Esophagus (tissue), 2 donors: ENCODE measurements at regions not wholly inside any gene's neighbourhood (a gene's known extent, or its start where the extent isn't known, plus 50 kb on each side); places are given as distances from the start of the nearest gene placed in this dataset.
"Not testable (repeated sequence)": the region's sequence is repeated elsewhere in the genome, so short reads cannot be mapped to it uniquely, and the experiment has no call there.

Experiments
- H3K27ac ChIP-seq, 2 donors: one replicate each; pipeline ENCODE4 v1.5.1; 2013; ENCODE audit warnings: low read depth in 2 of 2, mild to moderate bottlenecking in 2 of 2, inconsistent platforms in 1 of 2, low read length in 1 of 2, moderate library complexity in 1 of 2
- H3K27me3 ChIP-seq, 2 donors: one replicate each; pipeline ENCODE4 v1.6.1; 2013; ENCODE audit warnings: low read length in 2 of 2, control low read depth in 1 of 2, mild to moderate bottlenecking in 1 of 2; ENCODE audit not compliant: insufficient read depth in 2 of 2, control insufficient read depth in 1 of 2
- H3K36me3 ChIP-seq, 2 donors: one replicate each; pipeline ENCODE4 v1.6.1; 2013; ENCODE audit warnings: low read length in 1 of 2; ENCODE audit not compliant: control insufficient read depth in 2 of 2, insufficient read depth in 2 of 2
- H3K4me1 ChIP-seq, 2 donors: one replicate each; pipeline ENCODE4 v1.6.1; 2013; ENCODE audit warnings: low read length in 1 of 2; ENCODE audit not compliant: control insufficient read depth in 2 of 2, insufficient read depth in 2 of 2
- H3K4me3 ChIP-seq, 2 donors: one replicate each; pipeline ENCODE4 v1.5.1; 2013; ENCODE audit warnings: low read length in 2 of 2, mild to moderate bottlenecking in 2 of 2, low read depth in 1 of 2, moderate library complexity in 1 of 2
- H3K9me3 ChIP-seq, 2 donors: one replicate each; pipeline ENCODE4 v1.6.1; 2013; ENCODE audit warnings: mild to moderate bottlenecking in 2 of 2, low read depth in 1 of 2, low read length in 1 of 2, moderate library complexity in 1 of 2; ENCODE audit not compliant: control insufficient read depth in 2 of 2, insufficient read depth in 1 of 2
- WGBS, 2 donors: extraction: QIAGEN DNeasy Blood & Tissue Kit; methylation state at CpG; one replicate each; pipeline ENCODE4 v1.1.7; 2013; 5-methylcytosine and 5-hydroxymethylcytosine counted together
- donor health status: healthy with polysubstance abuse.
- donor health status: Bipolar disorder and iron deficiency.

- no peak overlapping the region for H3K27ac ChIP-seq
Observed at GRCh38 chr12:13546231-13546630, 349.7 kb downstream of the EMP1 start.

GRCh38 chr12:13539051-13539450, 342.5 kb downstream of the EMP1 start:
- Histone ChIP-seq H3K36me3 (no peaks in the 10 kb centered on the region), H3K4me3 (no peak overlapping the region), H3K4me1 (no peaks in the 10 kb centered on the region), H3K9me3 (no peaks in the 10 kb centered on the region), H3K27me3 (no peaks in the 10 kb centered on the region), H3K27ac (no peak overlapping the region)

More at GRCh38 chr12:13546231-13546630, 349.7 kb downstream of the EMP1 start:
- WGBS, 2 donors = 73 to 77% methylated on average over 3 of the region's 3 CpGs
- Histone ChIP-seq H3K9me3 (no peaks in the 10 kb centered on the region), H3K27me3 (no peaks in the 10 kb centered on the region), H3K4me1 (no peaks in the 10 kb centered on the region), H3K4me3 (no peak overlapping the region), H3K36me3 (no peaks in the 10 kb centered on the region)

- Histone ChIP-seq H3K9me3 (no peaks in the 10 kb centered on the region), H3K27ac (no peak overlapping the region), H3K4me3 (no peak overlapping the region), H3K36me3 (no peaks in the 10 kb centered on the region), H3K4me1 (no peaks in the 10 kb centered on the region), H3K27me3 (no peaks in the 10 kb centered on the region)
- 80 to 87% methylated on average over 3 of the region's 3 CpGs for WGBS, 2 donors
Observed at GRCh38 chr12:13538136-13538535, 341.6 kb downstream of the EMP1 start.

GRCh38 chr12:13537623-13538022, 341.1 kb downstream of the EMP1 start:
- Histone ChIP-seq H3K4me1 (no peaks in the 10 kb centered on the region), H3K27me3 (no peaks in the 10 kb centered on the region), H3K27ac (no peak overlapping the region), H3K4me3 (no peak overlapping the region), H3K9me3 (no peaks in the 10 kb centered on the region), H3K36me3 (no peaks in the 10 kb centered on the region)
- 76 to 80% methylated on average over 2 of the region's 2 CpGs for WGBS, 2 donors

DNA sequence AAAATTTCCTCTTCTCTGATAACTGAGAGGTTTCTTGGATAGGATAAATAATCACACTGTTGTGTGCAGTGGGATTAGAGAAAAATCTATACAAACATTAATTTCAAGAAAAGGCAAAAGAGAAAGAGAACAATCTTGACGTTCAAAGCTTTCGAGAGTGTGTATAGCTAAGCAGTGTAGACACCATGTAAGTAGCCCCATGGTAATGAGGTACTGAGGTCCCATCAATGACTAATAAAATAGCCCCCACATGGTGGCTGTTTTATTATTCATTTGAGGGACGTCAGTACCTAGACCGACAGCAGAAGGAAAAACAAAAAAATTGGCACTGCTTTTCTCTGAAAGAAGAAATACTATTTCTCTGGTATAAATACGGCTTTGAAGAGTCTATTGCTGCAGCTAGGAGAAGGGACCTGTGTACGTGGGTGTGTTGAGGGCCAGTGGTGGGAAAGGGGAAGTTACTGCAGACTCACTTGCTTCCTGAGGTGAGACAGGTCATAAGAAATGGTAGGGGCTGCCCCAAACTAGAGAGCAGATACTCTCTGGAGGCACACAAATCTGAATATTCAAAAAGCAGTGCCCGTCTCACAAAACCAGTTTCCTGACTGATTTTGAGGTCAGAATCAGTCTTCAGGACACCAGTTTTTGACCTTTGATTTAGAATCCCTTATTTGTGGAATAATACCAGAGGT, 339.8 kb downstream of the EMP1 start:
- no peak overlapping the region for H3K27ac ChIP-seq
- H3K9me3 ChIP-seq = no peaks in the 10 kb centered on the region
- H3K4me1 ChIP-seq = no peaks in the 10 kb centered on the region
- H3K27me3 ChIP-seq = no peaks in the 10 kb centered on the region
- H3K4me3 ChIP-seq = no peak overlapping the region
- H3K36me3 ChIP-seq = no peaks in the 10 kb centered on the region
- 48 to 55% methylated on average over 7 of the region's 7 CpGs for WGBS, 2 donors

GRCh38 chr12:13534645-13535398, 338.3 kb downstream of the EMP1 start:
- 39 to 43% methylated on average over 8 of the region's 8 CpGs for WGBS, 2 donors

GRCh38 chr12:13534242-13534641, 337.7 kb downstream of the EMP1 start:
- no peaks in the 10 kb centered on the region for H3K27me3 ChIP-seq
- no peaks in the 10 kb centered on the region for H3K4me1 ChIP-seq
- 62 to 65% methylated on average over 3 of the region's 3 CpGs for WGBS, 2 donors
- H3K9me3 ChIP-seq = no peaks in the 10 kb centered on the region
- no peak overlapping the region for H3K4me3 ChIP-seq
- no peak overlapping the region for H3K27ac ChIP-seq
- no peaks in the 10 kb centered on the region for H3K36me3 ChIP-seq

More at GRCh38 chr12:13534645-13535398, 338.3 kb downstream of the EMP1 start:
- Histone ChIP-seq H3K36me3 (no peaks in the 10 kb centered on the region), H3K4me3 (no peak overlapping the region), H3K4me1 (no peaks in the 10 kb centered on the region), H3K9me3 (no peaks in the 10 kb centered on the region), H3K27ac (no peak overlapping the region), H3K27me3 (no peaks in the 10 kb centered on the region)

GRCh38 chr12:13530966-13531365, 334.4 kb downstream of the EMP1 start:
- Histone ChIP-seq H3K27me3 (no peaks in the 10 kb centered on the region), H3K9me3 (no peaks in the 10 kb centered on the region), H3K36me3 (no peaks in the 10 kb centered on the region), H3K4me1 (no peaks in the 10 kb centered on the region), H3K4me3 (no peak overlapping the region), H3K27ac (no peak overlapping the region)
- 73 to 90% methylated on average over 7 of the region's 7 CpGs for WGBS, 2 donors

DNA sequence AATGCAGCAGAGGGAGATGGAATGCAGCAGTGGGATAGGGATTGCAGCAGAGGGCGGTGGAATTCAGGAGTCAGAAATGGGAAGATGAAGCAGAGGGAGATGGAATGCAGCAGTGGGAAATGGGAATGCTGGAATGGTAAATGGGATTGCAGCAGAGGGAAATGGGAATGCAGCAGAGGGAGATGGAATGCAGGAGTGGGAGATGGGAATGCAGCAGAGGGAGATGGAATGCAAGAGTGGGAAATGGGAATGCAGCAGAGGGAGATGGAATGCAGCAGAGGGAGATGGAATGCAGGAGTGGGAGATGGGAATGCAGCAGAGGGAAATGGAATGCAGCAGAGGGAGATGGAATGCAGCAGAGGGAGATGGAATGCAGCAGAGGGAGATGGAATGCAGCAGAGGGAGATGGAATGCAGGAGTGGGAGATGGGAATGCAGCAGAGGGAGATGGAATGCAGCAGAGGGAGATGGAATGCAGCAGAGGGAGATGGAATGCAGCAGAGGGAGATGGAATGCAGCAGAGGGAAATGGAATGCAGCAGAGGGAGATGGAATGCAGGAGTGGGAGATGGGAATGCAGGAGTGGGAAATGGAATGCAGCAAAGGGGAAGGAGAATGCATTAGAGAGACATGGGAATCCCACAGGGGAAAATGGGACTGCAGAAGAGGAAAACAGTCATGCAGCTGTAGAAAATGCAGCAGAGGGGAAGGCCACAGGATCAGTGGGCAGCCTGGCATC, 329.8 kb downstream of the EMP1 start:
- H3K9me3 ChIP-seq, H3K4me3 ChIP-seq, H3K27ac ChIP-seq, H3K27me3 ChIP-seq, H3K4me1 ChIP-seq, H3K36me3 ChIP-seq: not testable (repeated sequence)
- 78 to 88% methylated on average over 1 of the region's 1 CpG for WGBS, 2 donors
